Astrocyte (in vitro differentiated cells and primary cell): ENCODE measurements at regions not wholly inside any gene's neighbourhood (a gene's known extent, or its start where the extent isn't known, plus 50 kb on each side); places are given as distances from the start of the nearest gene placed in this dataset.

Source experiments
- DNase-seq: peaks from one replicate; pipeline ENCODE4 v3.0.0-alpha.2; 2010; ENCODE audit warnings: low read depth
- FAIRE-seq: peaks from 2 replicates; lab custom pipeline; 2011; peaks lifted over from hg19 to GRCh38; lab: Jason Lieb, UNC
- H2AFZ ChIP-seq: 2 replicates; pipeline ENCODE4 v1.6.0; 2012; ENCODE audit warnings: low read depth, low read length, inconsistent platforms
- H3K27ac ChIP-seq: 2 replicates; pipeline ENCODE4 v1.5.1; 2011; ENCODE audit warnings: low read depth, low read length, inconsistent platforms
- H3K27me3 ChIP-seq: 2 replicates; pipeline ENCODE4 v1.6.0; 2011; ENCODE audit warnings: low read length, inconsistent platforms; ENCODE audit not compliant: insufficient read depth
- H3K36me3 ChIP-seq: 2 replicates; pipeline ENCODE4 v1.5.1; 2011; ENCODE audit warnings: low read length, inconsistent platforms; ENCODE audit not compliant: insufficient read depth
- H3K4me1 ChIP-seq: 2 replicates; pipeline ENCODE4 v1.5.1; 2011; ENCODE audit warnings: low read length, inconsistent platforms; ENCODE audit not compliant: insufficient read depth
- H3K4me2 ChIP-seq: 2 replicates; pipeline ENCODE4 v1.6.0; 2012; ENCODE audit warnings: low read length, inconsistent platforms
- H3K4me3 ChIP-seq: 2 replicates; pipeline ENCODE4 v1.5.1; 2011; ENCODE audit warnings: low read depth, mild to moderate bottlenecking, low read length, inconsistent platforms; ENCODE audit not compliant: insufficient read depth
- H3K79me2 ChIP-seq: 2 replicates; pipeline ENCODE4 v1.6.0; 2012; ENCODE audit warnings: mild to moderate bottlenecking, low read length, inconsistent platforms; ENCODE audit not compliant: insufficient read depth
- H3K9ac ChIP-seq: 2 replicates; pipeline ENCODE4 v1.6.0; 2012; ENCODE audit warnings: mild to moderate bottlenecking, low read length, inconsistent platforms
- H3K9me3 ChIP-seq: 2 replicates; pipeline ENCODE4 v1.5.1; 2012; ENCODE audit warnings: low read depth, mild to moderate bottlenecking, low read length, inconsistent platforms; ENCODE audit not compliant: insufficient read depth
- H4K20me1 ChIP-seq: 2 replicates; pipeline ENCODE4 v1.6.0; 2012; ENCODE audit warnings: low read length, inconsistent platforms; ENCODE audit not compliant: insufficient read depth
- H3K27ac Mint-ChIP-seq: one replicate; pipeline ENCODE4 v1.8.0; 2021; ENCODE audit warnings: mild to moderate bottlenecking, mixed read lengths; ENCODE audit not compliant: unreplicated experiment
- H3K27me3 Mint-ChIP-seq: one replicate; pipeline ENCODE4 v1.8.0; 2021; ENCODE audit warnings: low read depth, mixed read lengths; ENCODE audit not compliant: unreplicated experiment
- H3K36me3 Mint-ChIP-seq: one replicate; pipeline ENCODE4 v1.8.0; 2021; ENCODE audit warnings: low read depth, mixed read lengths; ENCODE audit not compliant: unreplicated experiment
- H3K4me1 Mint-ChIP-seq: one replicate; pipeline ENCODE4 v1.8.0; 2021; ENCODE audit warnings: low read depth, mixed read lengths; ENCODE audit not compliant: unreplicated experiment
- H3K4me3 Mint-ChIP-seq: one replicate; pipeline ENCODE4 v1.8.0; 2021; ENCODE audit warnings: mild to moderate bottlenecking, moderate library complexity, mixed read lengths; ENCODE audit not compliant: unreplicated experiment
- H3K9me3 Mint-ChIP-seq: one replicate; pipeline ENCODE4 v1.8.0; 2021; ENCODE audit warnings: mild to moderate bottlenecking, mixed read lengths; ENCODE audit not compliant: unreplicated experiment
- EZH2 ChIP-seq: IDR thresholded peaks from 2 replicates; pipeline ENCODE4 v1.6.1; 2012; ENCODE audit warnings: mild to moderate bottlenecking, low read length, inconsistent platforms; ENCODE audit not compliant: insufficient read depth
- TF ChIP-seq, protein P1 (sequence below): IDR thresholded peaks from 2 replicates; pipeline ENCODE4 v1.5.1; 2011; ENCODE audit warnings: low read depth, mild to moderate bottlenecking, inconsistent platforms, low read length, moderate library complexity; ENCODE audit not compliant: insufficient read depth

- H3K36me3 ChIP-seq: no peaks in the 10 kb centered on the region
- Mint-ChIP-seq H3K4me3 (no peak overlapping the region), H3K27me3 (no peaks in the 10 kb centered on the region), H3K4me1 (peaks cover 8% of the 10 kb centered on the region), H3K9me3 (peaks cover 7% of the 10 kb centered on the region), H3K27ac (no peak overlapping the region), H3K36me3 (no peaks in the 10 kb centered on the region)
- DNase-seq: no peak
- no peak overlapping the region for H3K9ac ChIP-seq
- no peaks in the 10 kb centered on the region for H3K9me3 ChIP-seq
- H3K4me3 ChIP-seq: no peak overlapping the region
- no peaks in the 10 kb centered on the region for H3K4me1 ChIP-seq
- no peaks in the 10 kb centered on the region for H3K27me3 ChIP-seq
- H4K20me1 ChIP-seq: no peaks in the 10 kb centered on the region
- FAIRE-seq: no peak
- no peak overlapping the region for H2AFZ ChIP-seq
- H3K79me2 ChIP-seq: no peaks in the 10 kb centered on the region
- TF ChIP-seq EZH2: no peak
- TF ChIP-seq, protein P1, sequence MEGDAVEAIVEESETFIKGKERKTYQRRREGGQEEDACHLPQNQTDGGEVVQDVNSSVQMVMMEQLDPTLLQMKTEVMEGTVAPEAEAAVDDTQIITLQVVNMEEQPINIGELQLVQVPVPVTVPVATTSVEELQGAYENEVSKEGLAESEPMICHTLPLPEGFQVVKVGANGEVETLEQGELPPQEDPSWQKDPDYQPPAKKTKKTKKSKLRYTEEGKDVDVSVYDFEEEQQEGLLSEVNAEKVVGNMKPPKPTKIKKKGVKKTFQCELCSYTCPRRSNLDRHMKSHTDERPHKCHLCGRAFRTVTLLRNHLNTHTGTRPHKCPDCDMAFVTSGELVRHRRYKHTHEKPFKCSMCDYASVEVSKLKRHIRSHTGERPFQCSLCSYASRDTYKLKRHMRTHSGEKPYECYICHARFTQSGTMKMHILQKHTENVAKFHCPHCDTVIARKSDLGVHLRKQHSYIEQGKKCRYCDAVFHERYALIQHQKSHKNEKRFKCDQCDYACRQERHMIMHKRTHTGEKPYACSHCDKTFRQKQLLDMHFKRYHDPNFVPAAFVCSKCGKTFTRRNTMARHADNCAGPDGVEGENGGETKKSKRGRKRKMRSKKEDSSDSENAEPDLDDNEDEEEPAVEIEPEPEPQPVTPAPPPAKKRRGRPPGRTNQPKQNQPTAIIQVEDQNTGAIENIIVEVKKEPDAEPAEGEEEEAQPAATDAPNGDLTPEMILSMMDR: no peak
- H3K4me2 ChIP-seq: no peak overlapping the region
- no peak overlapping the region for H3K27ac ChIP-seq
These were observed 260.0 kb downstream of the FIGN start for GRCh38 chr2:163475815-163476214.

DNA sequence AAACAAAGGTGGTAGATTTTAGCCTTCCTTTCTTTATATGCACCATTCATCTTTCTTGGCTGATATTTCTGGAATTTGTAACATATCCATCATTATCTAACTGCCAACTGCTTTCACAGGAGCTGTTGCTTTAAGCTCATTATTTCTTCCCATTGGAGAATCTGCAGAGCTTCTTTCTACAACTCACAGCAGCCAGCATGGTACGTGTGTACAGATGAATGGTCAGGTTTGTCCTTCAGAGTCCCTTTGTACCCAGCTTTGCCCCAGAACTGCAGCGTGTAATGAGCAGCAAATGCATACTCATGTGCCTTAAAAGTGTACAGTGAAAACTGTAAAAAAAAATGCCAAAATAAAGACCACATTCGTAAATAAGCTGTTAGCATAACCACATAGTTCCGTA, 260.9 kb downstream of the FIGN start:
- no peak for FAIRE-seq

DNA sequence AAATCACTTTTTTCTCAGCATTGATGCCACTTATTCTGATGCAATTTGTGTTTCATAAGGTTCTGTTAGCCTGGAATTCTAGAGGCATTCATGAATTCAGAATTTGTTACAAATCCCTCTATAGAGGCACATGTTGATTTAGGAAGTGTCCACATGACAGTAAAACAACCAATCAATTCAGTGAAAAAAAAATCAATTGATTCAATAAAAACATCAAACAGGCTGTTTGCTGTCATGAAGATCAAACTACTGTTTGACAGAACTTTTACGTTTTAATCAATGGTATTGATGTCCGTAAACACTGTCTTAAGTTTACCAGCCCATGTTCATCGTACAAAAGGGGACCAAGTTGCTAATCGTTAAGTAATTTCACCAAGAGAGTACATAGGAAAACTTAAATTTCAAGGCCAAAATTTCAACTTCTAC, 261.5 kb downstream of the FIGN start:
- no peak overlapping the region for H3K4me3 Mint-ChIP-seq
- H3K27ac Mint-ChIP-seq: no peak overlapping the region
- H3K27me3 Mint-ChIP-seq: no peaks in the 10 kb centered on the region

More for the DNA sequence above, 260.9 kb downstream of the FIGN start:
- no peaks in the 10 kb centered on the region for H3K27me3 Mint-ChIP-seq
- TF ChIP-seq EZH2: no peak
- TF ChIP-seq, protein P1: no peak
- H3K9me3 Mint-ChIP-seq: peaks cover 7% of the 10 kb centered on the region
- Histone ChIP-seq H3K27ac (no peak overlapping the region), H3K4me1 (no peaks in the 10 kb centered on the region), H3K36me3 (no peaks in the 10 kb centered on the region), H3K4me3 (no peak overlapping the region), H3K9ac (no peak overlapping the region), H3K9me3 (no peaks in the 10 kb centered on the region), H3K79me2 (no peaks in the 10 kb centered on the region), H3K27me3 (no peaks in the 10 kb centered on the region), H2AFZ (no peak overlapping the region), H4K20me1 (no peaks in the 10 kb centered on the region), H3K4me2 (no peak overlapping the region)
- no peak overlapping the region for H3K27ac Mint-ChIP-seq
- DNase-seq: no peak
- H3K4me3 Mint-ChIP-seq: no peak overlapping the region
- H3K4me1 Mint-ChIP-seq: peaks cover 8% of the 10 kb centered on the region
- H3K36me3 Mint-ChIP-seq: no peaks in the 10 kb centered on the region

More for the DNA sequence above, 261.5 kb downstream of the FIGN start:
- no peak overlapping the region for H3K4me2 ChIP-seq
- Mint-ChIP-seq H3K9me3 (peaks cover 7% of the 10 kb centered on the region), H3K36me3 (no peaks in the 10 kb centered on the region), H3K4me1 (peaks cover 8% of the 10 kb centered on the region)
- no peaks in the 10 kb centered on the region for H3K79me2 ChIP-seq
- FAIRE-seq (no peak), DNase-seq (no peak)
- no peaks in the 10 kb centered on the region for H3K4me1 ChIP-seq
- no peak overlapping the region for H3K27ac ChIP-seq
- H3K9ac ChIP-seq: no peak overlapping the region
- no peaks in the 10 kb centered on the region for H3K9me3 ChIP-seq
- no peak overlapping the region for H3K4me3 ChIP-seq
- TF ChIP-seq, protein P1: no peak
- TF ChIP-seq EZH2: no peak
- H3K27me3 ChIP-seq: no peaks in the 10 kb centered on the region
- H2AFZ ChIP-seq: no peak overlapping the region
- no peaks in the 10 kb centered on the region for H4K20me1 ChIP-seq
- no peaks in the 10 kb centered on the region for H3K36me3 ChIP-seq
